Stimulated activated naive CD8-positive, alpha-beta T cell treated with anti-CD3 and anti-CD28 coated beads, Interleukin-15, Interleukin-2, amounts not matched to agents 100 U/mL and 50 U/mL, for 24 hours (primary cell): ENCODE measurements at regions not wholly inside any gene's neighbourhood (a gene's known extent, or its start where the extent isn't known, plus 50 kb on each side); places are given as distances from the start of the nearest gene placed in this dataset.
"Not testable (repeated sequence)": the region's sequence is repeated elsewhere in the genome, so short reads cannot be mapped to it uniquely, and the experiment has no call there.

ENCODE experiments used
- ATAC-seq: fragments of 150-1000 bp; cut with Tn5 transposase; one replicate; pipeline ENCODE4 v1.10.0; 2021
- DNase-seq: peaks from one replicate; pipeline ENCODE4 v3.0.0; 2021

GRCh38 chr2:144801766-144802165, 281.8 kb upstream of the ZEB2 start:
- no peak for DNase-seq
- no peak for ATAC-seq

DNA sequence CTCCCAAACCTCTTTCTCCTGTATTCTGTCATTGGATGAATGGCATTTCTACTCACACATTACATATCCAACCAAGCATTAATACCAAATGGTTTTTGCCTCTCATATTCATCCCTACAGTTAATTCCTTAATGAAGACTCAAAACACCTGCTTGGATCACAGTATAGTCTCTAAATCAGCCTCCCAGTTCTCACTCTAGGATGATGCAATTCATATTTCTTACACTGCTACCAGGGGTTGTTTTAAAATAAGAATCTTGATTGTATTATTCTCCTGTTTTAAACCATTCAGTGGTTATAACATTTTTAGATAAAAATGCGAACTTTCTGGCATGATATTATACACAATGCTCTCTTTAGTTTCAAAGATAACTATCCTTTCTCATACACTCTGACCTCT, 281.4 kb upstream of the ZEB2 start:
- no peak for ATAC-seq
- DNase-seq, result no peak

DNA sequence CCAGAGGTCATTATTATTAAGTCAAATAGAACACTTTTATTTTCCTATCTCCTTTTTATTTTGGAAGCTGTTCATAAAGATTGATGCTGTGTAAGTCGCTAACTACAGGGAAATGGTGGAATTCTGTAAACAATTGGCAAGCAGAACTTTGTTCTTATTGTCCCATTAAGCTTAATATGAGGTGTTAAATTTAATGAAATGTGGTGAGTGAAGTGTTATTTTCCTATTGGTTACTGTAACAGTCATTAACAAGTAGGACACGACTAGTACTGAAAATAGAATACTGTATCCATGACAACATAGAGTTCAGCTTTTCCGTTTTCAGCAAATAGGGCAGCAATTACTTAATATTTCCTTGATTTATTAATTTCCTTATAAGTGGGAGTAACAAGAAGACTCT, 279.1 kb upstream of the ZEB2 start:
- no peak for ATAC-seq
- DNase-seq, result no peak

DNA sequence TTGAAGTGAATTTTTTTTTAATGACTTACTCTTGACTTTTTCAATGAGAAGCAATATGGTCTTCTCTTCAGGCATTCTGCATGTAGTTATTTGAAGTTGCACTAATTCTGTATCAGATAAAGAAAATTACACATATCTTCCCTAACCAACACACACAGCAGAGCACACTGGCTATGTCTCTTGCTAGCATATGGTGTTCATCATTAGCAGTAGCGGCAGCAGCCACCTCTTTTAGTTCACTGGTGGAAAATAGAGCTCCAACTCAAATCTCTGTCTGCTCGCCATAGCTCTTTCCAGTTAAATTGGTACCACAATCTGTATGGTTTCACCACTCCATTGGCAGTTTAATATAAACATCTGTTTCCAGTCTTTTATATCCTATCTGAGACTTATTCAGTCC, 278.1 kb upstream of the ZEB2 start:
- no peak for ATAC-seq
- no peak for DNase-seq

DNA sequence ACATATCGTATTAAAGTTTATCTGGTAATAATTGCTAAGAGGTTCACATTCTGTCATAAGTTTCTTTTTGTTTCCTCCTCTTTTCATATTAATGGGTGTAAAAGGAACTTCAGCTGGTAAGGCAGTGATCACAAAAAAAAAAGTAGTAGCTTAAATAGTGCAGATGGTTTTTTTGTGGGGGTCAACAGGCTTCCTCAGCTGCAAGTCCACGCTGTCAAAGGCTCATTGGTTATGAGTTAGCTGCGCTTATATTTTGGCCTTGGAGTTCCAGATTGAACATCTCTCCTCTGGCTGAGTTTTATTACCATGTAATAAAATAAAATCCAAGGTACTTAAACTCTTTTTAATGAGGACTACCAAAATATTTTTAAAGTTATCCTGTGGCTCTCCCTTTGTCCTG, 277.0 kb upstream of the ZEB2 start:
- no peak for ATAC-seq

DNA sequence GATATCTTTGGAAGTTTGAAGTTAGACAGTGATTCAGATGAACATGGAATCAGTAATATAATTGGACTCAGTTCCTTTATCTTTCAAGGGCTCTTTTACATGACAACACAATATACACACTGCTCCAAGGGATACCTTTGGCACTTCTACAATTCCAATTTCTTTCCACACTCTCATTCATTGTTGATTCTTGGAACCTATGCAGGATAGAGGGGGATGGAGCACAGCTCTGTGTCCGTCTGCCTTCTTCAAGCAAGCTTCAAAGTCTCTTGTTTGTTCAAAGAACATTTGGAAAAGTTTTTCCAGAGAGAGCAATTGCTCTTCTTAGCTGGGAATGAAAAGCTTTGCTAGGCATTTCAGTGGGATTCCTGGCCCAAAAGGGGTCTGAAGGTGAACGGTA, 276.2 kb upstream of the ZEB2 start:
- DNase-seq (no peak), ATAC-seq (no peak)

More for the DNA sequence above, 277.0 kb upstream of the ZEB2 start:
- no peak for DNase-seq

GRCh38 chr2:144785253-144785652, 265.3 kb upstream of the ZEB2 start:
- ATAC-seq, result no peak
- no peak for DNase-seq

DNA sequence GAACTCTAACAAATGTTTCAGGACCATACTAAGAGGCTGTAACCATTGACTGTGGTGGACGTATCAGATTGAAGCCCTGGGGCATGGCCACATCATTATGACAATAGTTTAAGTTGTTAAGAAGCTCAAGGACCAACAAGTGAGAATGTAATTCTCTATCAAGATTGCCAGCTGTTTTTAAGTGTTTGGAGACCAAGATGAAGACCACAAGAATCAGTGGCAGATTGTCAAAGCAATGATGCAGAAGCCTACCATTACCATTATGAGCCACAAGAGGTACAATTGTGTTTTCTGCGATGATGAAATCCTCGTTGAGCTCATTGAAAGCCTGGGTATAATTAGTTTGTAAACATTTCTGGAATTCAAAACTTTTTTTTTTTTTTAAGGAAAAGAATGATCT, 261.1 kb upstream of the ZEB2 start:
- ATAC-seq (no peak), DNase-seq (no peak)

- no peak for DNase-seq
- ATAC-seq, result no peak
These were observed 256.8 kb upstream of the ZEB2 start for GRCh38 chr2:144776766-144777165.

DNA sequence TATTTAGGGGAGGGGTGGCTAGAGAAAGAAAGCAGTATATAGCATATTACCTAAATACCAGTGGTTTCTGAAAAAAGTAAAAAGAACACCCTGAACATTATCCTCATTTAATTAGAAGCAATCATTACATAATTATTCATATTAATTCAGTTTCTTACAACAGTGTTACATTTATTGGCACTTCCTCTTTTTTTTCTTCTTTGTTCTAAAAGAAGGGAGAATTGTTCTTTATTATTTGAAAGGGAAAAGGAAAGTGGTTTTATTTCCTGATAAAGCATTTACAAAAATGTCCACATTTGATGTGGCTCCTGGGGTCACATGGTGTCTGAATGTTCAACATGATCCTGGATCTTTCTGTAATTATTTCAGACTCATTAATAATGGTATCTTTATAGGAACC, 254.9 kb upstream of the ZEB2 start:
- no peak for DNase-seq
- no peak for ATAC-seq

DNA sequence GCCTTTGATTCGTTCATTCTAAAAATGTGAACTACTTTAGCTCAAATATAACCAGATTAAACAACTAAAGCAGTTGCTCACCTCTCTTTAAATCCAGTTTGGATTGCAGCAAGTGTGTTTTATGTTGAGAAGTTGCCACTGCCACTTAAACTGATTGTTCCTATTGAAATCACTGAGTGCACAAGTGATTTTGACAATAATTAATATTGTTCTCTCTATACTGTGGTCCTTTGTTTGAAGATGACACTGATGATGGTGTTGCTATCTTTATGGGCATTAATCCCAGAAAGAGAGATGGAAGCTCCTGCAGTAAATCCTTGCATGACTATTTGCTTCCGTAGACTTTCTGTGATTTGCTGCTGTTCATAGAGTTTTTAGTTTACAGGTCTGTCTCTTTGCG, 251.4 kb upstream of the ZEB2 start:
- ATAC-seq, result no peak
- DNase-seq, result no peak

DNA sequence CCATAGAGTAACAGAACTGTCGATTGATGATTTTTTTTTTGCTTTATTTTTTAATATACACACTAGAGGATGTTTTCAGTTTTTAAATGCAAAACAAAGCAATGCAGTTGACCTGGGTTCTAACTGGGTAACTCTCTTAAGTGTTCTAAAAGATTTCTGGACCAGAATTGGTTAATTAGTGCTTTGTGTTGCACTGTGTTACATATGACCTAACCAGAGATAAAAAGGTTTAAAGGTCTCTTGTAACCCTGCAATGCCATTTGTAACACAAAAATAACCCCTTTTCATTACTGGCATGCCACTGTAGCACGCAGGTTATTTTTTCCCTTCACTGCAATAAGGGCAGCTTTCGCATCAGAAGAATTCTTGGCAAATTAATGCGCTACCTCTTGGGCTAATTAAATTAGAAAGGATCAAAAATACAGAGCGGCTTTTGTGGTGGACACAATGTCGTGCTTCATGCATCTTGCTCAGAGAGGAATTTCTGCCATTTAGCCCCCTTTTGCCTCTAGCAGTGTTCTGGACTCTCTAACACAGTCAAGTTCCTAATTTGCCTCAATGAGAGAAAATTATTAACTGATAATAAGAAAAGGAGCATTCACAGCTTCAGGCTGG, 250.8 kb upstream of the ZEB2 start:
- no peak for DNase-seq
- ATAC-seq, result no peak

DNA sequence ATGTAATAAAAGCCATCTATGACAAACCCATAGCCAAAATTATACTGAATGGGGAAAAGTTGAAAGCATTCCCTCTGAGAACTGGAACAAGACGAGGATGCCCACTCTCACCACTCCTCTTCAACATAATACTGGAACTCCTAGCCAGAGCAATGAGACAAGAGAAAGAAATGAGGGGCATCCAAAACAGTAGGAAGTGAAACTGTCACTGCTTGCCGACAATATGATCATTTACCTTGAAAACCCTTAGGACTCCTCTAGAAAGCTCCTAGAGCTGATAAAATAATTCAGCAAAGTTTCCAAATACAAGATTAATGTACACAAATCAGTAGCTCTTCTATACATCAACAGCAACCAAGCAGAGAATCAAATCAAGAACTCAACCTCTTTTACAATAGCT, 241.0 kb upstream of the ZEB2 start:
- DNase-seq, ATAC-seq: not testable (repeated sequence)

DNA sequence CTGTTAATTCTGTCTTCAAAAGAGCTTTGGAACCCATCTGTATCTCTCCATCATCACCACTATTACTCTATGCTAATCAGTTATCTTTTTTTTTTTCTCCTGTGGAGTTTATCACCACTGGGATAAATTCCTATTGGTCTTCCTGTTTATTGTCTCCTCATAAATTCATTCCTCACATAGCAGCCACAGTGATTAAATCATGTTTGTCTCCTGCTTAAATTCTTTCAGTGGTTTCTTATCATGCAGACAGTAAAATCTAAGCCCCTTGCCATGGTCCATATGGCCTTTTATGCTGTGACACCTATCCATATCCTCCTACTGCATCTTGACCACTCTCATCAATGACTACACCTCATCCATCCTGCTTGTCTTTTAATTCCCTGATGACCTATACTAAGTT, 239.8 kb upstream of the ZEB2 start:
- ATAC-seq (no peak), DNase-seq (no peak)

GRCh38 chr2:144758196-144758595, 238.3 kb upstream of the ZEB2 start:
- ATAC-seq, DNase-seq: not testable (repeated sequence)

- DNase-seq, result no peak
- ATAC-seq, result no peak
These were observed 233.5 kb upstream of the ZEB2 start for GRCh38 chr2:144753416-144753815.

GRCh38 chr2:144751142-144751905, 231.4 kb upstream of the ZEB2 start:
- DNase-seq, result no peak
- no peak for ATAC-seq

DNA sequence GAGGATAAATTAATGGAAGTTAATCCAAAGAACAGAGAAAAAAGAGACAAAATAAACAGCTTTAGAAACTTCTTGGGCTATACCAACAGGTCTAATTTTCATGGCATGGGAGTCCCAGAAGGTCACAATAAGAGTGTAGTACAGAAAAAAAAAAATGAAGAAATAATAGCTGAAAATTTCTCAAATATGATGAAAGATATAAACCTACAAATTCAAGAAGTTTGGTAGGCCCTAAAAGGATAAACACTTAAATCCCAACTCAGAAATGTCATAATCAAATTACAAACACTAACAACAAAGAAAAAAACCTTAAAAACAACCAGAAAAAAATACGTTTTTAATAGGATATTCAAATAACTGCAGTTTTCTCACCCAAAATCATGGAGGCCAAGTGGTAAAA, 229.3 kb upstream of the ZEB2 start:
- ATAC-seq (no peak), DNase-seq (no peak)

- ATAC-seq (no peak), DNase-seq (no peak)
These were observed 228.5 kb upstream of the ZEB2 start for GRCh38 chr2:144748443-144748842.

GRCh38 chr2:144747571-144747970, 227.7 kb upstream of the ZEB2 start:
- ATAC-seq (no peak), DNase-seq (no peak)

DNA sequence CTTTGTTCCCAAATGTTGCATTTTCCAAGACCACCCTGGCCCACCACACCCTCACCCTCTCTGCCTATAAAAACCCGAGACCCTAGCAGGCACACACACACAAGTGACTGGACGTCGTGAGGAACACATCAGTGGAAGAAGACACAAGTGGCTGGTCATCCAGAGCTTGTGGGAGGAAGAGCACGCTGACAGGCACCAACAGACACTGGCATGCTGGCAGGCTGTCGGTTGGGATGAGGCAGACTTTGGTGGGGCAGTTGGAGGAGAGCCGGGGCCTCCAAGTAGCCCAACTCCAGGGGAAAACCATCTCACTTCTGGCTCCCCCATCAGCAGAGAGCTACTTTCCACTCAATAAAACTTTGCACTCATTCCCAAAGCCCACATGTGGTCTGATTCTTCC, 225.5 kb upstream of the ZEB2 start:
- no peak for ATAC-seq

GRCh38 chr2:144738749-144739148, 218.8 kb upstream of the ZEB2 start:
- no peak for ATAC-seq
- no peak for DNase-seq

More for the DNA sequence above, 225.5 kb upstream of the ZEB2 start:
- no peak for DNase-seq

DNA sequence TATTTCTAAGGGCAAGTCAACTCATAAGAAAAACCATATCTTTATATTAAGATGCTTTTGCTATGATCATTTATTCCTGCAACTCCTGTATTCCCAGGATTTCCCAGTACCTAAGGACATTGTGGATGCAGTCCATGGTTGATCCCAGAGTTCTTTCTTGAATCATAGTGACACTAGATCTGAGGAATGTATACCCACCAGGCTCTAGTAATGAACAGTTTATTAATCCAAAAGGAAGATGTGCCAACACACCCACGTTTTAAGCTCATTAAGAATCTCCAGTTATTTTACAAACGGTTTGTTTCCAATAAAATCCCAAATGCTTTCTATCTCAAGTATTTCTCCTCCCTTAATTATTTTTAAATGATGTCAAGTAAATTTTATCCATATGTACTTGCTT, 210.8 kb upstream of the ZEB2 start:
- DNase-seq, result no peak
- ATAC-seq, result no peak

DNA sequence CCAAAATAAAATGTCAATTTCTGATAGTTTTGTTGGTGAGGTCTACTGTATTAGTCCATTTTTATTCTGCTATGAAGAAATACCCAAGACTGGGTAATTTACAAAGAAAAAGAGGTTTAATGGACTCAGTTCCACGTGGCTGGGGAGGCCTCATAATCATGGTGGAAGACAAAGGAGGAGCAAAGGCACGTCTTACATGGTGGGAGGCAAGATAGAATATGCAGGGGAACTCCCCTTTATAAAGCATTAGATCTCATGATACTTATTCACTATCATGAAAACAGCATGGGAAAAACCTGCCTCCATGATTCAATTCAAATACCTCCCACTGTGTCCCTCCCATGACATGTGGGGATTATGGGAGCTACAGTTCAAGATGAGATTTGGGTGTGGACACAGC, 204.5 kb upstream of the ZEB2 start:
- not testable (repeated sequence) for DNase-seq, ATAC-seq
